Choroid plexus epithelial cell (primary cell): ENCODE measurements at regions not wholly inside any gene's neighbourhood (a gene's known extent, or its start where the extent isn't known, plus 50 kb on each side); places are given as distances from the start of the nearest gene placed in this dataset.
A peak's percentile ranks its signal among the peaks of the same experiment; 100 is the strongest.

Experiments
- DNase-seq: peaks from one replicate; pipeline ENCODE4 v3.0.0-alpha.2; 2010; ENCODE audit warnings: low read depth
- H3K4me3 ChIP-seq: 2 replicates; pipeline ENCODE4 v1.5.1; 2011; ENCODE audit warnings: low read depth, mild to moderate bottlenecking, control low read depth, low read length, moderate library complexity
- TF ChIP-seq, protein P1 (sequence below): conservative IDR thresholded peaks from 2 replicates; pipeline ENCODE4 v1.5.1; 2011; ENCODE audit warnings: low read depth, mild to moderate bottlenecking, control low read depth, inconsistent platforms, low read length, moderate library complexity

DNA sequence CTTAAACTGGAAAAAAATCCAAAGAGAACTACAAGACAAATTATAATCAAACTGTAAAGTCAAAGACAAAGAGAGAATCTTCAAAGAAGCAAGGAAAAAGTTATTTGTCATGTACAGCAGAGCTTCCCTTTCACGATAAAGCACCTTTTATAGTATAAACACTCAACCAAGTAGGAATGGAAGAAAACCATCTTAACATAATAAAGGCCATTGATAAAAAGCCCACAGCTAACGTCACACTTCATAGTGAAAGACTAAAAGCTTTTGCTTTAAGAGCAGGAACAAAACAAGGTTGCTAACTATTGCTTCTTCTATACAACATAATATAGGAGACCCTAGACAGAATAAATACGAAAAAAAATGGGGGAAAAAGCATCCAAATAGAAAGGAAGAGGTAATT, 595.7 kb upstream of the POU3F4 start:
- H3K4me3 ChIP-seq: no peak overlapping the region
- TF ChIP-seq, protein P1, sequence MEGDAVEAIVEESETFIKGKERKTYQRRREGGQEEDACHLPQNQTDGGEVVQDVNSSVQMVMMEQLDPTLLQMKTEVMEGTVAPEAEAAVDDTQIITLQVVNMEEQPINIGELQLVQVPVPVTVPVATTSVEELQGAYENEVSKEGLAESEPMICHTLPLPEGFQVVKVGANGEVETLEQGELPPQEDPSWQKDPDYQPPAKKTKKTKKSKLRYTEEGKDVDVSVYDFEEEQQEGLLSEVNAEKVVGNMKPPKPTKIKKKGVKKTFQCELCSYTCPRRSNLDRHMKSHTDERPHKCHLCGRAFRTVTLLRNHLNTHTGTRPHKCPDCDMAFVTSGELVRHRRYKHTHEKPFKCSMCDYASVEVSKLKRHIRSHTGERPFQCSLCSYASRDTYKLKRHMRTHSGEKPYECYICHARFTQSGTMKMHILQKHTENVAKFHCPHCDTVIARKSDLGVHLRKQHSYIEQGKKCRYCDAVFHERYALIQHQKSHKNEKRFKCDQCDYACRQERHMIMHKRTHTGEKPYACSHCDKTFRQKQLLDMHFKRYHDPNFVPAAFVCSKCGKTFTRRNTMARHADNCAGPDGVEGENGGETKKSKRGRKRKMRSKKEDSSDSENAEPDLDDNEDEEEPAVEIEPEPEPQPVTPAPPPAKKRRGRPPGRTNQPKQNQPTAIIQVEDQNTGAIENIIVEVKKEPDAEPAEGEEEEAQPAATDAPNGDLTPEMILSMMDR: no peak

DNA sequence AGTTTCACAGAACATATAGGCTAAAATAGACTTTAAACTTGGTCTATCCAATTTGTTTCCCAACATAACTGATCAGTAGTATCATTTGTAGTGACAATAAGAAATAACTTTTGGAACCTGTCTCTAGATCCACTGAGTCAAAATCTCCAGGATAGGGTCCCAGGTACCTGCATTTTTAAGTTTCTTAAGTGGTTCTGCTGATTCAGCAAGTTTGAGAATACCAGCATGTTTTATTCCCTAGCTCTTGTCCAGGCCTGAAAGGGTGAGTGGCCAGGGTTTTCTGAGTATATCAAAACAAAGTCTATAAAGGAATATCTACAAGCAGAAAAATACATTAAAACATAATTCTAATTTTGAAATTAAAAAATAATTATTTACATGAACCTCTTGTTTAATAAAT, 573.1 kb upstream of the POU3F4 start:
- TF ChIP-seq, protein P1: no peak
- no peak overlapping the region for H3K4me3 ChIP-seq
- no peak for DNase-seq

More for the DNA sequence above, 595.7 kb upstream of the POU3F4 start:
- DNase-seq: no peak

DNA sequence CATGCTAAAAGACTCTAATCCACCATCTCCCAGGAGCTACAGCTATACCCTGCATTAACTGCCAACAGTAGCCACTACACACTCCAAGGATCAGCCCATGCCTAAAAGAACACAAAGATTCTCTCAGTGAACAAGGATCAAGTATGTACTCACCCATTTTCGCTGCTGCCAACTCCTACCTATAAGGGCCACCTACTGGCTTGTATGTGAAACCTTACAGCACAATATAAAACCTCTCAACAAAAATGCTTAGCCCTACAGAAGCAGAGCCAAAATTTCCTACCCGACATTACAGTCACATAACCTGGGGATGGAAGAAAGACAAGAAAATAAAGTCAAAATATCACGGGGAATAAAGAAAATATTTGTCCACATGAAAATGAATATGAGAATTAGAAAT, 562.8 kb upstream of the POU3F4 start:
- H3K4me3 ChIP-seq: no peak overlapping the region
- DNase-seq: peak; percentile 0
- TF ChIP-seq, protein P1: no peak

DNA sequence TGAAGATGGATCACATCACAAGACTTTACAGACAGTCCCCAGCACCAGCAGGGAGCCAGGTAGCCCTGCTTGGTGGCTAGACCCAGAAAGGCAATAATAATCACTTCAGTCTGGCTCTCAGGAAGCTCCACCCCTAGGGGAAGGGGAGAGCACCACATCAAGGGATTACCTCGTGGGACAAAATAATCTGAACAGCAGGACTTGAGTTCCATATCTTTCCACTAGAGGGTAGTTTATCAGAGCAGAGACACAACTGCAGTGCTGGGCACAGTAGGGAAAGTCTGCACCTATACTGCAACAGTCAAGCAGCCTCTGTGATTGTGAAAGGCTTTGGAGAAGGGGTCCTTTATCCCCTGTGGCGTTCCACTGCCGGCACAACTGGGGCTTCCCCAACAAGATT, 547.0 kb upstream of the POU3F4 start:
- H3K4me3 ChIP-seq: no peak overlapping the region
- TF ChIP-seq, protein P1: no peak
- no peak for DNase-seq

DNA sequence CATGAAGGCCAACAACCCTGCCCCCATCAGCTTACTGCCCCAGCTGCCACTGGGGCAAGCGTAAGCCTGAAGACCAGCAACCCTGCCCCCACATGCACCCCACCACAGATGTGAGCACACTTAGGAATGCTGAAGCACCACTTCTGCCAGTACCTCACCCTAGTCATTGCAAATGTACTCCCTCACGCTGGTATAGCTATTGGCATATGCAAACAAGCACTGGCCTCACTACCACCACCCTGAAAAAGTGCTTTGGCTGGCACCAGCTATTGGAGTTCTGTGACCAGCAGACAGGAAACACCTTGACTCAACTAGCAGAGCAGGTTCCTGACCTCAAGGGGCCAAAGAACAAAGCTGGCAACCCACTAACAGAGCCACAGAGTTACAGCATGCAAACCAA, 534.4 kb upstream of the POU3F4 start:
- H3K4me3 ChIP-seq: no peak overlapping the region
- no peak for DNase-seq
- TF ChIP-seq, protein P1: no peak

DNA sequence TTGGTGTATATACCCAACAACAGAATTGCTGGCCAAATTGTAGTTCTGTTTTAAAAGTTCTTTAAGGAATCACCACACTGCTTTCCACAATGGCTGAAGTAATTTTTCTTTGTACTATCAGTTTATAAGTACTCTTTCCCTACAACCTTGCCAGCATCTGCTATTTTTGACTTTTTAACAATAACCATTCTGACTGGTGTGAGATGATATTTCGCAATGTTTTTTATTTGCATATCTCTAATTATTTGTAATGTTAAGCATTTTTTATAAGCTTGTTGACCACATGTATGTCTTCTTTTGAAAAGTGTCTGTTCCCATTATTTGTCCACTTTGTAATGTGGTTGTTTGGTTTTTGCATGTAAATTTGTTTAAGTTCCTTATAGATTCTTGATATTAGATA, 509.9 kb upstream of the POU3F4 start:
- TF ChIP-seq, protein P1: no peak
- DNase-seq: no peak
- H3K4me3 ChIP-seq: no peak overlapping the region

DNA sequence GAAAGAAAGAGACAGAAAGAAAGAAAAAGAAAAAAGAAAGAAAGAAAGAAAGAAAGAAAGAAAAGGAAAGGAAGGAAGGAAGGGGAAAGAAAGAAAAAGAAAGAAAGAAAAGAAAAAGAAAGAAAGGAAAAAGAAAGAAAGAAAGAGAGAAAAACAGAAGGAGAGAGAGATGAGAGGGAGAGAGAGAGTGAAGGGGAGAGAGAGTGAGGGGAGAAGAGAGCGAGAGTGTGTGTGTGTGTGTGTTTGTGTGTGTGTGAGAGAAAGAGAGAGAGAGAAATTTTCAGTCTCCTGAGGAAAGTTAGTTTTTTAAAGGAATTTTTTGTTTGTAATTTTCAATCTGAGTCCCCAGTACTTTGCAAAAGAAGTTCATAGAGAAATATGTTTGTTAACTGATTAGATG, 504.1 kb upstream of the POU3F4 start:
- DNase-seq: no peak
- TF ChIP-seq, protein P1: no peak
- H3K4me3 ChIP-seq: no peak overlapping the region
